ENCODE measurements at regions not wholly inside any gene's neighbourhood (a gene's known extent, or its start where the extent isn't known, plus 50 kb on each side); places are given as distances from the start of the nearest gene placed in this dataset.

DNA sequence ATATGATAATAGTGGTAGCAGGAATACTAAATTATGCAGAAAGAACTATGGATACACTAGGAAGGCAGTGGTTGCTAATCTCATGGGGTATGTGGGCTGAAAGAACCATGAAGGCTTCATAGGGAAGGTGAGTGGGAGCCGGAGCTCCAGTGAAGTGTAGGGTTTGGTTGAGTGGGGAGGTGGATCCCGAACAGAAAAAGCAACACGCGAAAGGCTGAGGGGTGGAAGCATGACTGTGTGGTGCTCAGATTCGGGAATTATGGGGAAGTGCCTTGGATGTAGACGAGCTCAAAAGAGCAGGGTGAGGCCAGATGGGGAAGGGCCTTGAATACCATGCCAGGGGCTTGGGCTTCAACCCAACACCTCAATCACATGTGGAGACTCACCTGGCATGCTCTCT lies 715.1 kb downstream of the TYW1 start:
- TF ChIP-seq CTCF (IDR thresholded peaks at IDR 0.05; ENCODE audit: borderline replicate concordance, extremely low read depth, low read length, poor library complexity, severe bottlenecking) (no peak), EZH2 (IDR thresholded peaks at IDR 0.05; ENCODE audit: borderline replicate concordance, low read depth, low read length, severe bottlenecking) (no peak)

Data from DND-41 (cell line).